Stimulated activated CD4-positive, alpha-beta T cell treated with anti-CD3 and anti-CD28 coated beads, TNF-alpha, amount 100 ng/mL, for 48 hours (primary cell): ENCODE measurements at regions not wholly inside any gene's neighbourhood (a gene's known extent, or its start where the extent isn't known, plus 50 kb on each side); places are given as distances from the start of the nearest gene placed in this dataset.
"Not testable (repeated sequence)": the region's sequence is repeated elsewhere in the genome, so short reads cannot be mapped to it uniquely, and the experiment has no call there.

Source experiments
- DNase-seq, 3 donors: peaks; one replicate each; pipeline ENCODE4 v3.0.0-alpha.2; 2020; ENCODE audit warnings: low read depth in 3 of 3

- DNase-seq: no peak
Measured at GRCh38 chr13:30816736-30817135, 81.4 kb downstream of the ALOX5AP start.

GRCh38 chr13:30818323-30818960, 83.1 kb downstream of the ALOX5AP start:
- DNase-seq: no peak

DNA sequence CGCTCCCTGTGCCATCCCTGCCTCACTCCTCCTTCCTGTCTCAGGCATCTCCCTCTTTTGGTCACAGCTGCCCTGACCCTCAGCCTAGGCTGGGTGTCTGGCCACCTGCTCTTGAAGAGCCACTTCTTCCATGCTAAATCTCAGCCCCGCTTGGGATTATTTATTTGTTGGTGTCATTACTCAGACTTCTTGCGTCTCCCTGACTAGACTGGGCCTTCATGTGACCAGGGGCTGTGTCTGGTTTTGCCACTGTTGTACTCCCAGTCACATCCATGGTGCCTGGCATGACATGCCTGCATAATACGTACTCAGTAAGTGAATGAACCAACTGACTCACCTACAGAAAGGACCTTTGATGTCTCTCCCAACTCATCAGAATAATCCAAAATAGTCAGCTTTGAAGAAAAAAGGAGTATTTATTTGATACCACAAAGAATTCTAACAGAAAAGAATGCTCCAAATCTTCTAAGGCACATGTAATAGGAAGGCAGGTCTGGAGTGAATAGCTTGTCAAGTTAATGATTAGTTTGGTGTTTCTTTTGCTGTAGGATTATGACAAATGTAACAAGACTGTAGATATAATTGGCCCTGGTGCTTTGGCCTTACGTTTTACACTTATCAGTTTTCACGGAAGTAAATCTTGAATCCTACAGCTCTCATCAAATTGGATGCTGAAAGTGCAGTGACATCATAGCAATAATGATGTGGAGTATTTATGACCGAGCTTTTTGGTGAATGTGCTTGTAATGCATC, 84.0 kb downstream of the ALOX5AP start:
- no peak for DNase-seq

- no peak for DNase-seq
Measured at GRCh38 chr13:30821421-30821820, 84.7 kb upstream of the MEDAG start.

GRCh38 chr13:30824651-30825050, 81.4 kb upstream of the MEDAG start:
- no peak for DNase-seq

- DNase-seq: no peak
Measured at GRCh38 chr13:30826911-30827577, 79.0 kb upstream of the MEDAG start.

GRCh38 chr13:30827578-30827925, 78.5 kb upstream of the MEDAG start:
- no peak for DNase-seq

GRCh38 chr13:30829145-30829832, 76.8 kb upstream of the MEDAG start:
- DNase-seq: no peak

- DNase-seq: no peak
Measured at GRCh38 chr13:30829833-30830637, 76.0 kb upstream of the MEDAG start.

GRCh38 chr13:30830638-30830965, 75.5 kb upstream of the MEDAG start:
- DNase-seq: no peak

GRCh38 chr13:30831515-30831914, 74.6 kb upstream of the MEDAG start:
- no peak for DNase-seq

- DNase-seq: no peak
Measured at GRCh38 chr13:30832377-30832776, 73.7 kb upstream of the MEDAG start.

GRCh38 chr13:30832845-30833332, 73.2 kb upstream of the MEDAG start:
- DNase-seq: peak in 2 of 3 donors; percentile 10 to 60

- DNase-seq: no peak
Measured at GRCh38 chr13:30835442-30835841, 70.6 kb upstream of the MEDAG start.

DNA sequence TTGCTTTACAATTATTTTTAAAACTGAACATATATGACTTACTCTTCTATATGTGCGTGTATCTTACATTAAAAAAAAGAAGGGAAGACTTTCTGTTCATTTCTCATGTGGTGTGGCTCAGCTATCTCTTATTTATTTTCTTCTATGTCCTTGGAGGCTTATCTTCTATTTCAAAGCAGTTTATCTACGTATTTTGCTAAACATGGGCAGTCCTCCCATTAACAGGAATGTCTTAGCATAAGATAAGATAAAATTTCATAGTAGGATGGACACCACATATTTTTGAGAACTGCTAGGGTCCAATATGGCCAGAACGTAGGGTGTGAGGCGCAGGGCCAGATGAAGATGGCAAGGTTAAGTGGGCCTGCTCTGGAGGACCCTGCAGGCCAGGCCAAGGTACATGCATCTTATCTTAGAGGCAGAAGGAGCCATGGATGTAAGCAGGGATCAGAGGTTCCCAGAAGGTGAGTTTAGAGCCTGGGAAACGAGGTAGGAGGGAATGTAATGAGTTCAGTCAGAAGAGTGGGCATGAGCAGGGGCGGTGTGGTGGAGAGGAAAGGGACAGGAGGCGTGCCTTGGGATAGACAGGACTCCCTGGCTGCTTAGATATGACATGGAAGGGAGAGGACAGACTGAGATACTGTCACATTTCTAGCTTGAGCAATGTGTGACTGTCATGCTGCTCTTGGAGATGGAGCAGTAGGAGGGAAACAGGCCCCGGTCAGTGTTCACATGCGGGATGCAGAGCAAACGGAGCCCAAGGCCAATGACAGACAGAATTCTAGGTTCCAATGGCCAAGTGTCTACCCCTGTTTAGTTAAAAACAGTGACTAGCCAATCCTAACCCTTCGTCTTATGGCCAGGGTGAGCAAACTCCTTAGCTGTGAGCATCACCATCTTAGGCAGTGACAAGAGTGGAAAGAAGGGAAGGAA, 68.6 kb upstream of the MEDAG start:
- DNase-seq: no peak

DNA sequence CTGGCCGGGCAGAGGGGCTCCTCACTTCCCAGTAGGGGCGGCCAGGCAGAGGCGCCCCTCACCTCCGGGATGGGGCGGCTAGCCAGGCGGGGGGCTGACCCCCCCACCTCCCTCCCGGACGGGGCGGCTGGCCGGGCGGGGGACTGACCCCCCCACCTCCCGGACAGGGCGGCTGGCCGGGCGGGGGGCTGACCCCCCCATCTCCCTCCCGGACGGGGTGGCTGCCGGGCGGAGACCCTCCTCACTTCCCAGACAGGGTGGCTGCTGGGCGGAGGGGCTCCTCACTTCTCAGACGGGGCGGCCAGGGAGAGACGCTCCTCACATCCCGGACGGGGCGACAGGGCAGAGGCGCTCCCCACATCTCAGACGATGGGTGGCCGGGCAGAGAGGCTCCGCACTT, 66.4 kb upstream of the MEDAG start:
- not testable (repeated sequence) for DNase-seq

GRCh38 chr13:30840515-30840914, 65.6 kb upstream of the MEDAG start:
- no peak for DNase-seq

DNA sequence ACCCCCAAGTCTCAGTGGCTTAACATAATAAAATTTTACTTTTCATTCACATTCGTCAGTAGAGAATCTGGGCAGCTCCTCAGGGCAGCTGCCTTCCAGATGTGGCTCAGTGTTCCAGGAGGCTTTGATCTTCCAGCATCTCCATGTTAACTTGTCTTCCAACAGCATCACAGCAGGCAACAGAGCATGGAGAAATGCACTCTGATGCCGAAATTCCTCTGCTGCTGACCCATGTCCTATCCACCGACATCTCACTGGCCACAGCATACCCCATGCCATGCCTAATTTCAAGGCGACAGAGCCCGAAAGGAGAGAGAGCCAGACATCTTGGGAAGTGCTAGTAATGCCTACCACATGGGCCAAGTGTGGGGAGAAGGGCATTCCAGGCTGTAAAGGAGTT, 64.9 kb upstream of the MEDAG start:
- DNase-seq: no peak

DNA sequence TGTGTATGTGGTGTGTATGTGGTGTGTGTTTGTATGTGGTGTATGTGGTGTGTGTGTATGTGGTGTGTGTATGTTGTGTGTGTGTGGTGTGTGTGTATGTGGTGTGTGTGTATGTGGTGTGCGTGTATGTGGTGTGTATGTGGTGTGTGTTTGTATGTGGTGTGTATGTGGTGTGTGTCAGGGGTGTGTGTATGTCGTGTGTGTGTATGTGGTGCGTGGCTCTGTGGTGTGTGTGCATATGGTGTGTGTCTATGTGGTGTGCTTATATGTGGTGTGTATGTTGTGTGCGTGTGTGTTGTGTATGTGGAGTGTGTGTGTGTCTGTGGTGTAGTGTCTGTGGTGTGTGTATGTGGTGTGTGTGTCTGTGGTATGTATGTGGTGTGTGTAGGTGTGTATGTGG, 62.5 kb upstream of the MEDAG start:
- DNase-seq: no peak

GRCh38 chr13:30844548-30845296, 61.3 kb upstream of the MEDAG start:
- no peak for DNase-seq
